GM23248 (cell line): ENCODE measurements at regions not wholly inside any gene's neighbourhood (a gene's known extent, or its start where the extent isn't known, plus 50 kb on each side); places are given as distances from the start of the nearest gene placed in this dataset.

Experiments
- EZH2 ChIP-seq: fragments of 200-600 bp; sonication (generic); IDR thresholded peaks from 2 replicates; pipeline ENCODE4 v1.6.1; 2018; ENCODE audit warnings: antibody characterized with exemption, mild to moderate bottlenecking; ENCODE audit not compliant: insufficient read depth, poor library complexity, severe bottlenecking
- EZH2phosphoT487 ChIP-seq: fragments of 200-600 bp; sonication (generic); IDR thresholded peaks from 2 replicates; pipeline ENCODE4 v1.6.1; 2018; ENCODE audit warnings: antibody characterized with exemption, moderate library complexity, mild to moderate bottlenecking, low read depth; ENCODE audit not compliant: insufficient read depth

DNA sequence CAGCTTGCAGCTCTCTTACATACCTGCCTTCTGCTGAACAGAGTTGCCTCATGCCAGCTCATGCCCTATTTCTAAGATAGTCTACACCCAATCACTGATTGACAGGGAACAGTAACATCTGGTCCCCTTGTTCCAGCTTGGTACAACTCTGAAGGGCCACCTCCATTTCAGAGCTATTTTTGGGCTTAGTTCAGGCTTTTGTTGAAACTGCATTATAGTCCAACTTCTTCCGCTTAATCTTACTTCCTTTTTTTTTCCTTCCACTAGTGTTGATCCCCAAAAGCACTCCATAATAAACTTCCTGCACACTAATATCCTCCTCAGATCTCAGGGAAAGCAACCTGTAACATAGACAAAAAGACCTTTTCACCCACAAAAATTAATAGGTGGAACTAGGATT, 65.7 kb upstream of the TNFRSF21 start:
- TF ChIP-seq EZH2 (no peak), EZH2phosphoT487 (no peak)
